Choroid plexus epithelial cell (primary cell): ENCODE measurements at regions not wholly inside any gene's neighbourhood (a gene's known extent, or its start where the extent isn't known, plus 50 kb on each side); places are given as distances from the start of the nearest gene placed in this dataset.

Experiments
- DNase-seq: peaks from one replicate; pipeline ENCODE4 v3.0.0-alpha.2; 2010; ENCODE audit warnings: low read depth
- H3K4me3 ChIP-seq: 2 replicates; pipeline ENCODE4 v1.5.1; 2011; ENCODE audit warnings: low read depth, mild to moderate bottlenecking, control low read depth, low read length, moderate library complexity
- TF ChIP-seq, protein P1 (sequence below): conservative IDR thresholded peaks from 2 replicates; pipeline ENCODE4 v1.5.1; 2011; ENCODE audit warnings: low read depth, mild to moderate bottlenecking, control low read depth, inconsistent platforms, low read length, moderate library complexity

DNA sequence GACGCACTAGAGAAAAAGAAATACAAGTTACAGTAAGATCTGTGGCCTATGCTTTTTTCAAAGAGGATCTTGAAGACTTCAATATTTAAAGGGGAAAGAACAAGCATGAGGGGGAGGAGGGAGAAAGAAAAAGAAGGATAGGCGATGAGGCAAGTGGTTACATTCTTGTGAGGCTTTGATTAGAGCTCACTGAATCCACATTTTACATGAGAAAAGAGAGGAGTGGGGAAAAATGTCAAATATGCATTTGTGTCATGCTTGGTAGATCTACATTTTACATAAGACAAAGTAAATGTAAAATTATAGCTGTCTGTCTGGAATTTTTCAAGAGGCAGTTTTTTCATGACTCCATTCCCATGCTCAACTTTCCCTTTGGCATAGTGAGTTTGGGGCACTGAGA lies 965.9 kb downstream of the FSTL5 start:
- H3K4me3 ChIP-seq: no peak overlapping the region
- TF ChIP-seq, protein P1, sequence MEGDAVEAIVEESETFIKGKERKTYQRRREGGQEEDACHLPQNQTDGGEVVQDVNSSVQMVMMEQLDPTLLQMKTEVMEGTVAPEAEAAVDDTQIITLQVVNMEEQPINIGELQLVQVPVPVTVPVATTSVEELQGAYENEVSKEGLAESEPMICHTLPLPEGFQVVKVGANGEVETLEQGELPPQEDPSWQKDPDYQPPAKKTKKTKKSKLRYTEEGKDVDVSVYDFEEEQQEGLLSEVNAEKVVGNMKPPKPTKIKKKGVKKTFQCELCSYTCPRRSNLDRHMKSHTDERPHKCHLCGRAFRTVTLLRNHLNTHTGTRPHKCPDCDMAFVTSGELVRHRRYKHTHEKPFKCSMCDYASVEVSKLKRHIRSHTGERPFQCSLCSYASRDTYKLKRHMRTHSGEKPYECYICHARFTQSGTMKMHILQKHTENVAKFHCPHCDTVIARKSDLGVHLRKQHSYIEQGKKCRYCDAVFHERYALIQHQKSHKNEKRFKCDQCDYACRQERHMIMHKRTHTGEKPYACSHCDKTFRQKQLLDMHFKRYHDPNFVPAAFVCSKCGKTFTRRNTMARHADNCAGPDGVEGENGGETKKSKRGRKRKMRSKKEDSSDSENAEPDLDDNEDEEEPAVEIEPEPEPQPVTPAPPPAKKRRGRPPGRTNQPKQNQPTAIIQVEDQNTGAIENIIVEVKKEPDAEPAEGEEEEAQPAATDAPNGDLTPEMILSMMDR: no peak
- DNase-seq: no peak

DNA sequence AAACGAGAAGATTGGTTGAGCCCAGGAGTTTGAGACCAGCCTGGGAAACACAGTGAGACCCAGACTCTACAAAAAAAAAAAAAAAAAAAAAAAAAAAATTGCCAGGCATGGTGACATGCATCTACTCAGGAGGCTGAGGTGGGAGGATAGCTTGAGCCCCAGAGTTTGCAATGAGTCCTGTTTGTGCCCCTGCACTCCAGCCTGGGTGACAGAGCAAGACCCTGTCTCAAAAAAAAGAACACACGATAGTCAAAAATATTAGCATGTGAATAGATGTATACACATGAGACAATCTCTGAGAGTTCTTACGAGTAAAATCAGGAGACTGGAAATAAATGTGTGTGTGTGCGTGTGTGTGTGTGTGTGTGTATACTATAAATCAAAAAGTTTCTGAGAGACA lies 966.3 kb downstream of the FSTL5 start:
- no peak for DNase-seq
- H3K4me3 ChIP-seq: no peak overlapping the region
- TF ChIP-seq, protein P1: no peak

DNA sequence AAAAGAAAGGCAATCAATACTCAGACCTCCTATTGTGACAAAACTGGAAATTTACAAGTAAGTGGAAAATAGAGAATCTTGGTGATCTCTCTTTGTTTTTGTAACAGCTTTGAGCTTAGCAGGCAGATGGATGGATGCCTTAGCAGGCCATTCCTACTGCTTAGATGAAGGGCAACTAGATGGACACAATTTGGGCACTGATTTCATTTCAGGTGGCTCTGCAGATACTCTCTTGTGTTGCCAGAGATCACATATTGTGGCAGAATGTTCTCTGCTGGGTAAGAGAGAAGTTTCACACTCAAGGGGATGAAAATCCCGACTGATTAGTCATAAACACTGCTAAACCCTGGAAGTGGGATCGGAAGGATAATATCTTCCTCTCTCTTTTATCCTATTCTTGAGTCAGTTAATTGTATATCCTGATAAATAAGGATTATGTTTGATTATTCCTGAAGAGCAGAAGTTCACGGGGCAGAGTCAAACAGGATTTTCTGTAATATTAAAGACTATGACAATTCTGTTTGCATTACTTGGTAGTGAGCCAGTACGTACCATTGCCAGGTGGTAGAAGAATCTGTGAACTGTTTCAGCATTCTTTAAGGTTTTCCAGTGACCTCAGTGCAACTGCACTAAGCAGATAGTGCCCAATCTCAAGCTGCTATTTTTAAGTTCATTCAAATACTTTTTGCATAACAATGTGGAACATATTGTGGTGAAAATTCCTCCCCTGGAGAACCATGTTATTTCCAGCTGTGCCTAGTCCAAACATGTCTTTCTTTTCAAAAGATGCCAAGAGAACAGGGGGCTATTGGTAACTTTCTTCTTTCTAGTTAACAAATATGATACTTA lies 974.3 kb downstream of the FSTL5 start:
- no peak overlapping the region for H3K4me3 ChIP-seq
- peak; percentile 15 for DNase-seq
- TF ChIP-seq, protein P1: no peak

DNA sequence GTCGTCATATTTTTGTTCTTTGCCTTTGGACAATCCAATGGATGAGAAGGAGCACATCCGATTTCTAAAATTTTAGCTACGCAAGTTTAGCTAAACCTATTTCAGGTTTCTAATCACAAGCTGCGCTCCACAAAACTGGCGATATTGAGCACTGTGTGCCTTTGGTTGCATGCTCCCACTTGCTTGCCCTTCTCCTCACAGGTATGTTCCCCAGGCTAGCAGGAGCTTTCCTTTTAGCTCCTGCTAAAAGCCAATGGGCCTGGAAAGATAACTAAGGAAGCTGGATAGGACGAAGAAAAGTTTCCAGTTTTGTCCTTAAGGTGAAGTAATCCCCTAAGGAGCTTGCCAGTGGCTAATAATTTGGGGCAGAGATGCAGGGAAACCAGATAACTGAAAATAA lies 975.2 kb downstream of the FSTL5 start:
- H3K4me3 ChIP-seq: no peak overlapping the region
- no peak for DNase-seq
- TF ChIP-seq, protein P1: no peak

DNA sequence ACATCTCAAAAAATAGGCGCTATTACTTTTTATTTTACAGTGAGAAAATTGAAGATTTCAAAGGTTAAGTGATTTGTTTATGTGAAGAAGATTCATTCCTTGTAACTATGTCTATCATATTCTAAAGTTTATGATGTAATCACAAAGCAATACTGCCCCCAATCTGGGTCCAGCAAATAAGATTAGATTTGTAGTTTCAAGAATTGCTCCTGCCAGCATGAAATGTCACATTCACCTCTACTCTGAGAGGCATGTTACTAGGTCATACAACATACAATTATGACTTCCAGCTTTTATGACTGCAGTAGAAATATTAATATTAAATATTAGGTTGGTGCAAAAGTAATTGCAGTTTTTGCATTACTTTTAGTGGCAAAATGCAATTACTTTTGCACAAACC lies 976.2 kb downstream of the FSTL5 start:
- TF ChIP-seq, protein P1: no peak
- DNase-seq: no peak
- no peak overlapping the region for H3K4me3 ChIP-seq

DNA sequence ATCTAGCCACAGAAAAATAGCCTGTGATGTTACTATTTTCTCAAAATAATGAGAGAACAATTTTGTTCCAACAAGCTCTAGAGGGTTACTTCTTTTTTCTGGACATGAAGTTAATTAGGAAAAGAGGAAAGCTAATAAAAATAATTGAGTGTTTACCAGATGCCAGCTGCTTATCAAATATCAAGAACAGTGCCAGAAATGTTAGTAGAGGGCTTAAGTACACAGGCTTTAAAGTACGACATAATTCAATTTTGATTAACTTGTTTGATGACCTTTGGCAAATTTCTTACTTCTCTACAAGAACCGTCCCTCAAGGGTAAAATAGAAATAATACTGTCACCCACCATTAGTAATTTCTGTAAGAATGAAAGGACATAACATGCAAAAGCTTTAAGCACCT lies 977.0 kb downstream of the FSTL5 start:
- H3K4me3 ChIP-seq: no peak overlapping the region
- TF ChIP-seq, protein P1: no peak
- no peak for DNase-seq

DNA sequence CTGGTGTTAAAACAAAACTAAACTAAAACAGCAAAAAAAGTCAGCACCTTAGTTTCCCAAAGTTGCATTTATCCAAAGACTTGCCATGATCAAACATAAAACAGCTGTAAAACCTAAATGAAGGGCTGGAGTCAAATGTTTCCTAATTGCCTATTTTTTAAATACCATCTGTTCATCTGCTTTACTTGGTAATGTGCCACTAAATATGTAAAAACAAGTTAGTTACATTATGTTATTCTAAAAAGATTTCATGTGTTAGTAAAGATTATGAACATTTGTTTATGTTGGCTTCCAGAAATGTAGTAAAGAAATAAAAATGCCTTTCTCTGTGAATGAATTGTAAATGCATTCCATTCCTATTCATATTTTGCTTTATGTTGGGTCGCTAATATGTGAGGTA lies 977.8 kb downstream of the FSTL5 start:
- H3K4me3 ChIP-seq: no peak overlapping the region
- TF ChIP-seq, protein P1: no peak
- no peak for DNase-seq
